HG02884 (cell line): ENCODE measurements at regions not wholly inside any gene's neighbourhood (a gene's known extent, or its start where the extent isn't known, plus 50 kb on each side); places are given as distances from the start of the nearest gene placed in this dataset.
"Not testable (repeated sequence)": the region's sequence is repeated elsewhere in the genome, so short reads cannot be mapped to it uniquely, and the experiment has no call there.

ENCODE experiments used
- ATAC-seq: cut with Tn5 transposase; IDR thresholded peaks from one replicate; pipeline ENCODE4 v1.9.1; 2021; ENCODE audit warnings: mild to moderate bottlenecking, moderate library complexity; ENCODE audit not compliant: unreplicated experiment

- ATAC-seq: no peak
Measured at GRCh38 chr18:995629-996028, 91.0 kb downstream of the ADCYAP1 start.

GRCh38 chr18:997499-997898 lies 92.8 kb downstream of the ADCYAP1 start:
- no peak for ATAC-seq

GRCh38 chr18:998936-999335 lies 94.3 kb downstream of the ADCYAP1 start:
- no peak for ATAC-seq

DNA sequence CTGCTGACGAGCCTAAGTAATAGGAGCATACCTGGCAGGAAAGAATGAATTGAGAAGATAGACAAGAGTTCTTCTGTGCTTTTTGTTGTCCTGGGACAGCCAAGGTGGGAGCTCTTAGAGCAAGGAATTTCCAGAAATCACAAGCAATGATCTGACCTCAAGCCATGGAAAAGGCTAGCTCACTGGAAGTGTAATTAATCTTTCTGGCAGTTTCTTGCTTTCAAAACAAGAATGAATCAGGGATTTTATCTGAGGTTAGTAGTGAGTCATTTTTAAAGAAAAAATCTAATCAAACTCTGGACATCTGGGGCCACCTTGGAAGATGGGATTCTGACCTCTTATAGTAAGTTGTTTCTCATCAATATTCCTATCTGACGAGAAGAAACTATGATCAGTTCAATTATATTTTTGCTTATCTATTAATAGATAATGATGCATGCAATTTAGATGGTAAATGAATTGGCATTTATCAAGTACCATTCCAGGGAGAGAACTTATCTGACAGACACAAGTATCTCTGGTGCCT lies 98.0 kb downstream of the ADCYAP1 start:
- no peak for ATAC-seq

GRCh38 chr18:1003499-1003898 lies 98.8 kb downstream of the ADCYAP1 start:
- no peak for ATAC-seq

GRCh38 chr18:1006304-1006703 lies 101.6 kb downstream of the ADCYAP1 start:
- no peak for ATAC-seq

DNA sequence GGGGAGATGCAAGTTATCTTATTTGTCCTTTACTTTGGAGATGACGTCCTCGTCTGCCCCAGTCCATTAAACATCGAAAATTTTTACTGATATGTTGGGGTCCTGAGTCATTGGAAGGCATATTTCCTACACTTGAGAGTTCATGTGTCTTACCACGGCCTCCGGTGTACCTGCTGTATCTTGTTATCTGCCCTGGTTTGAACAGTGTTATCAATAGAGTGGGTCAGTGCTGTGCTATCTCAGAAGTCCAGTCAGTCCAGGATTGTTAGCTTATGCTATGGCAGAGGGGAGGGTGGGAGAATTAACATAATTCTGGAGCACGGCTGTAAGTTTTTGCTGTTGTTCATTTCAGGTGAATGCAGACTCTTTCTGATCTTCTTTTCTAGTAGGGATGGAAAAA lies 102.3 kb downstream of the ADCYAP1 start:
- ATAC-seq: no peak

GRCh38 chr18:1011349-1011748 lies 106.7 kb downstream of the ADCYAP1 start:
- no peak for ATAC-seq

DNA sequence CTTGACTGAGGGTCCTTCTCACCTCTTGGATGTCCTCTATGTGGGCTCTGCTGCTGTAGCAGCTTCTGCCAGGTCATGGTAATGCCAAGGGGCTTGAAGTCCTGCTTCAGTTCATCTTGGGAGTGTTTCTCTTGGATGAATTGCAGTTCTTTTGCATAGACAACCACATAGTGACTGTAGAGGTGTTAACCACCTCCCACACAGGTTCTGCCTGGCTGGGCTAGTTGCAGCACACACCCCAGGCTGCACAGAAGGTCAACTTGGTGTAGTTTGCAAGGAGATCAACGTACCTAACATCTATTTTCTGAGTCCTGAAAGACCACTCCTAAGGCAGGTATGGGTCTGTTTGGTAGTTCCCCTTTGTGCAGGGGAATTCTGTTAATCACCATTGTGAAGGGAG lies 108.1 kb downstream of the ADCYAP1 start:
- no peak for ATAC-seq

- ATAC-seq: no peak
Measured at GRCh38 chr18:1013951-1014350, 109.3 kb downstream of the ADCYAP1 start.

GRCh38 chr18:1014509-1014908 lies 109.8 kb downstream of the ADCYAP1 start:
- no peak for ATAC-seq

DNA sequence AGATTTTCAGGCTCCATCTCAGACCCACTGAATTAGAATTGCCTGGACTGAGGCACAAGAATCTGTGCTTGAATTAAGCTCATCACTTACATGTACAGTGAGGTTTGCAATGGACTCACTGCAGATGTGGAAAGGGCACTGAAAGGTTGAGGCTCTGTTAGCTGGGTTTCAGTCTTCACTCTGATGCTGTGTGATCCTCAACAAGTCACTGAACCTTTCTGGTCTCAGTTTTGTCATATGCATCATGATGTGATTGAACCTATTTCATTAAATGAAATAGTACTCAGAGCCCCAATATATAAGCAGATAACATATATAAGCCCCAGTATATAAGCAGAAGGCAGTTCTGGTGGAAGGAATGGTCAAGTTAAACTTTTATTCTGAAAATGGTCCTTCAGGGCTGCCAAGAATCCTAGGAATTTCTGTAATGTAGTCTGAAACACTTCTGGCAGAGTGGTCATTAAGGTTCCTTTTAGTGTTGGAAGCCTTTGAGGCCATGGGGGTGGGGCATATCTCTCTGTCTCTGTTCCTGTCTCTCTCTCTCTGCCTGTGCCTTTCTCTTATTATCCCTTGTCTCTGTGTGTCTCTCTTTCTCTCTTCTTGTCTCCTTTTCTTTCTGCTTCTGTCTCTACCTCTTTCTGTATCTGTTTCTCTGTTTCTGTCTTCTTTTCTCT lies 110.4 kb downstream of the ADCYAP1 start:
- ATAC-seq: no peak

DNA sequence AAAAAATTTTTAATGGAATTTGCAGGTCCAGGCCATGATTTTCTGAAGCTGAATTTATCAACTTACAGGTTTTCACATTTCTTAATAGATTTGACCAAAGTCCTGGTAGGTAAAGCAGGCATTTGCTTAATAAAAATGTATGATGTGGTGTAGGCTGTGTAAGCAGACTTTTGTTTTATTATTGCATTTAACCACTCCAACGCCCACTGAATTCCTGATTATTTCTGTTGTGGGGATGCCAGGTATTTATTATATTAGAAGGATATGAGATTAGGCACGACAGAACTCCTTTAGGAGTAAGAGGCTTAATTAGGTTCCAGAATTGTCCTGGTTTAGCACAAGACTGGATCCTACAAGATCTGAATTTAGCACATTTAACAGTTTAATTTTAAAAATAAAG lies 111.1 kb downstream of the ADCYAP1 start:
- ATAC-seq: no peak

GRCh38 chr18:1017227-1018058 lies 112.8 kb downstream of the ADCYAP1 start:
- ATAC-seq: no peak

DNA sequence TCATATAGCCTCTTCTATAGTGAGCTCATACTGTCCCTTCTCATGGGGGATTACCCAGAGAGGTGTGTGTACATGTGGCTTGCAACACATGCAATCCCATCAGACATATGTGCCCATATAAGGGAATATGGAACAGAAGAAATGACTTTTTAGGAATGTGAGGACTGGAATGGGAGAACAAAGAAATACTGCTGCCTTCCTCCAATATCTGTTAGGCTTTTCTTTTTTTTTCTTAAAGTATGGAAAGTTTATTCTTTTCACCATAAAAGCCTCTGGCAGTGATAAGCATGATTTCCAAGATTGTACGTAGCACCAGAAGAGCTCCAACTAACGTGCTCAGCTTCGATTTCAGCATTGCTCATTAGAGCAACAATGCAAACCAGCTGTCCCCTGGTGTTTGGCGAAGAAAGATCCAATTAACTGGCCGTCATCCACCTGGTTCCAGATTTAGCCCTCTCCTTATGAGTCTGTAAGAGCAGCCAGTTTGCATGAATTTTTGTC lies 113.6 kb downstream of the ADCYAP1 start:
- ATAC-seq: no peak

DNA sequence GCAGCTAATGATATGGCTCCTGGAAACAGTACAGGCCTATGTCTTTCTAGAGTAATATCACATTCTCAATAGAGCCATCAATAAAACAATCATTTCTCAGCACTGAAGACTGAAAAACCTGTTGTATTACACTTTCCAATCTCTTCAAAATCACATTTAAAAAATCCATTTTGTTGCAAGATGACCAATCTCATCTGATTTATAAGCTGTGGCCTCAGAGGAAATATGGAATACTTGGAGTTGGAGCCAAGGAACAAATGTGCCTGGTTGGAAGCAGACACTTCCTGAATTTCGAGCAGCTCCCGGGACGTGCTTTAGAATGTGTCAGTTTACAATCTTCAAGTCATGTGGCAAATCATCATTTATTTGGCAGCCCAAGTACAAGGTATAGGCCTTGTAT lies 114.5 kb downstream of the ADCYAP1 start:
- no peak for ATAC-seq

DNA sequence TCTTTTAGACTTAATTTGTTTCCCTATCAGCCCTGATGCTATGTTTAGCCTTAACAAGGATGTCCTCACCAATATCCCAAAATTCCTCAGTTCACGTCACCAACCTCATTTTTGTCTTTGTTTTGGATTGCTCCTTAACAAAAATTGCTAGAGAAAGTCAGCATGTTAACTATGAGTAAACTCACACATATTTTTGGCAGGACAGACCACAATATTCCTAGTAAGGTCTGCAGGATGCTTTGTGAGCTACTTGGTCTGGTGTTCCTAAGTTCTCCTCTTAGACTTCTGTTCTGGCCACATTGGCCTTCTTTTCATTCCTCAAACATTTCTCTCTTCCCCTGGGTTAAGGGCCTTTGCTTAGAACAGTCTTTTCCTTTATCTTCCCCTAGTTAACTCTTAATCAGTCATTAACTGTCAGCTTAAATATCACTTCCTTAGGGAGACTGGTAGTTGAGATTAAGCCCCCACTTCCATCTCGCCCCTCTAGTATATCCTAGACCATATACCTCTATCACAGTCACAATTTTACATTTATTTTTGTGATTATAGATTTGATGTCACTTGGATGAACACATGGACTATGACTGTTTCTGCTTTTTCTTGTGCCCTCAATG lies 116.2 kb downstream of the ADCYAP1 start:
- ATAC-seq: no peak

DNA sequence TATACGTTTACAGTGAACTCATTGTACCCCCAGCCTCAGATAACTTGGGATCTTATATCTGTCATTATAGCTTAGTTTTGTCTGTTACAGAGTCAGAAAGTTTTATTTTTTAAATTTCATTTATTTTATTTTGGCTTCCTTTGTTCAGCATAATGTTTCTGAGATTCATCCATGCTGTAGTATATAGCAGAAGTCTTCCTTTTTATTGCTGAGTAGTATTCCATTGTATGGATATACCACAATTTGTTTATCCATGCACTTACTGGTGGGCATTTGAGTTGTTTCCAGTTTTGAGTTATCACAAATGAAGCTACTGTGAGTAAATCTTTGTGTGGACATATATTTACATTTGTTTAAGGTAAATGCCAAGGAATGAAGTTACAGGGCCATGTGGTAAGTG lies 122.3 kb downstream of the ADCYAP1 start:
- no peak for ATAC-seq

GRCh38 chr18:1033092-1033491 lies 128.4 kb downstream of the ADCYAP1 start:
- ATAC-seq: not testable (repeated sequence)

DNA sequence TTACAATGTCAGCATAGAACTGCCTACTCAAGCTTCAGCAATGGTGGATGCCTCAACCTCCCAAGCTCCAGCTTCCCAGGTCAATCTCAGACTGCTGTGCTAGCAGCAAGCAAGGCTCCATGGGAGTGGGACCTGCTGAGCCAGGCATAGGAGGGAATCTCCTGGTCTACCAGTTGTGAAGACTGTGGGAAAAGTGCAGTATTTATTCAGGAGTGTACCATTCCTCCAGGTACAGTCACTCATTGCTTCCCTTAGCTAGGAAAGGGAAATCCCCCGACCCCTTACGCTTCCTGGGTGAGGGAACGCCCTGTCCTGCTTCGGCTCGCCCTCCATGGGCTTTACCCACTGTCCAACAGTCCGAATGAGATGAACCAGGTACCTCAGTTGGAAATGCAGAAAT lies 130.3 kb downstream of the ADCYAP1 start:
- no peak for ATAC-seq

GRCh38 chr18:1036926-1037325 lies 132.3 kb downstream of the ADCYAP1 start:
- ATAC-seq: no peak

DNA sequence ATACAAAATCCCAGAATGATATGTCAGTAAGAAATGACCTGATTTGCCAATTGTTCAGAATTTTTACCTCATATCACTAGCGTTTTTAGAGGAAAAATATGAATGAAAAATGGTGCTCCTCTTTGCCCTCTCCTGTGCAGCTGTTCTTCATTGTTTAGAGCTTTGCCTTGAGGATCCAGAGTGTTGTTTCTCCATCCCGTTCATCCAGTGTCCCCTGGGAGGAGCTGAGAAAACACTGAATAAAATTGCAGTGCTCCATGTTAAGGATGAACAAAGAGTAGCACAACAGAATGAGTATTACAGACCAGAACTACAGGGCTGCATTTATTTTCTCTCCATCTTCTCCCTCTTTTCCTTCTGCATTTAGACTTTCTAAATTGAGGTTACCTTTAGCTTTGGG lies 133.1 kb downstream of the ADCYAP1 start:
- no peak for ATAC-seq
